CD8-positive, alpha-beta memory T cell (primary cell): ENCODE measurements at regions not wholly inside any gene's neighbourhood (a gene's known extent, or its start where the extent isn't known, plus 50 kb on each side); places are given as distances from the start of the nearest gene placed in this dataset.

Experiments
- CTCF ChIA-PET: fragments of 350-600 bp; sonication (Branson Sonifier 250); formaldehyde crosslinking; loops from one replicate; lab custom pipeline; 2021; ENCODE audit warnings: antibody characterized with exemption; lab: Charles Lee
- POLR2A ChIA-PET: fragments of 350-600 bp; sonication (Branson Sonifier 250); formaldehyde crosslinking; loops from one replicate; lab custom pipeline; 2021; ENCODE audit warnings: antibody characterized with exemption; lab: Charles Lee
- DNase-seq, 5 donors: peaks; one replicate each; pipeline versions ENCODE4 v3.0.0 to v3.0.0-alpha.2; 2020 to 2022; ENCODE audit warnings: mixed read lengths in 1 of 5
- H3K27ac ChIP-seq: one replicate; pipeline ENCODE4 v1.7.0; 2013; ENCODE audit warnings: low read depth, mild to moderate bottlenecking, low read length, moderate library complexity
- H3K27me3 ChIP-seq: 2 replicates; pipeline ENCODE4 v1.7.0; 2013; ENCODE audit warnings: low read length, mild to moderate bottlenecking; ENCODE audit not compliant: insufficient read depth, poor library complexity, severe bottlenecking
- H3K36me3 ChIP-seq: 2 replicates; pipeline ENCODE4 v1.7.0; 2013; ENCODE audit warnings: mild to moderate bottlenecking, low read length, moderate library complexity; ENCODE audit not compliant: insufficient read depth
- H3K4me1 ChIP-seq: 2 replicates; pipeline ENCODE4 v1.7.0; 2013; ENCODE audit warnings: mild to moderate bottlenecking, low read length, moderate library complexity; ENCODE audit not compliant: insufficient read depth
- H3K4me3 ChIP-seq: 2 replicates; pipeline ENCODE4 v1.7.0; 2013; ENCODE audit warnings: mild to moderate bottlenecking, low read length
- H3K9me3 ChIP-seq: 2 replicates; pipeline ENCODE4 v1.7.0; 2013; ENCODE audit warnings: mild to moderate bottlenecking, low read length
- H3K27ac Mint-ChIP-seq, 8 donors: one replicate each; pipeline ENCODE4 v1.8.0; 2020 to 2021; ENCODE audit warnings: mixed read lengths in 8 of 8, mild to moderate bottlenecking in 6 of 8, inconsistent platforms in 3 of 8, moderate library complexity in 3 of 8
- H3K27me3 Mint-ChIP-seq, 2 donors: one replicate each; pipeline ENCODE4 v1.8.0; 2020 to 2021; ENCODE audit warnings: mixed read lengths in 2 of 2, mild to moderate bottlenecking in 1 of 2, moderate library complexity in 1 of 2
- H3K36me3 Mint-ChIP-seq, 3 donors: one replicate each; pipeline ENCODE4 v1.8.0; 2020 to 2021; ENCODE audit warnings: mixed read lengths in 3 of 3, inconsistent platforms in 1 of 3, mild to moderate bottlenecking in 1 of 3
- H3K4me1 Mint-ChIP-seq, 3 donors: one replicate each; pipeline ENCODE4 v1.8.0; 2020 to 2021; ENCODE audit warnings: mixed read lengths in 3 of 3, inconsistent platforms in 1 of 3, mild to moderate bottlenecking in 1 of 3
- H3K4me3 Mint-ChIP-seq, 7 donors: one replicate each; pipeline ENCODE4 v1.8.0; 2020 to 2021; ENCODE audit warnings: mixed read lengths in 7 of 7, mild to moderate bottlenecking in 6 of 7, moderate library complexity in 4 of 7, inconsistent platforms in 2 of 7
- H3K9me3 Mint-ChIP-seq, 5 donors: one replicate each; pipeline ENCODE4 v1.8.0; 2020 to 2022; ENCODE audit warnings: mixed read lengths in 5 of 5, mild to moderate bottlenecking in 3 of 5, moderate library complexity in 2 of 5, inconsistent platforms in 1 of 5

GRCh38 chr4:63728480-63729177 lies 680.6 kb downstream of the TECRL start:
- CTCF ChIA-PET = no interaction called here
- H3K36me3 Mint-ChIP-seq = no peaks in the 10 kb centered on the region
- no peaks in the 10 kb centered on the region for H3K4me1 Mint-ChIP-seq
- no peak overlapping the region for H3K27ac Mint-ChIP-seq
- POLR2A ChIA-PET = no interaction called here
- Histone ChIP-seq H3K9me3 (no peaks in the 10 kb centered on the region), H3K4me3 (no peak overlapping the region), H3K27me3 (no peaks in the 10 kb centered on the region), H3K36me3 (no peaks in the 10 kb centered on the region), H3K4me1 (no peaks in the 10 kb centered on the region), H3K27ac (no peak overlapping the region)
- peaks cover 8 to 25% (median 14%) of the 10 kb centered on the region in 5 donors for H3K9me3 Mint-ChIP-seq
- H3K4me3 Mint-ChIP-seq = no peak overlapping the region
- no peak for DNase-seq
- H3K27me3 Mint-ChIP-seq = no peaks in the 10 kb centered on the region

GRCh38 chr4:63717384-63717783 lies 691.9 kb downstream of the TECRL start:
- CTCF ChIA-PET = no interaction called here
- no peaks in the 10 kb centered on the region for H3K36me3 Mint-ChIP-seq
- peaks cover 5 to 45% (median 13%) of the 10 kb centered on the region in 5 donors for H3K9me3 Mint-ChIP-seq
- no peak overlapping the region for H3K4me3 Mint-ChIP-seq
- no peaks in the 10 kb centered on the region for H3K27me3 Mint-ChIP-seq
- Histone ChIP-seq H3K27ac (no peak overlapping the region), H3K36me3 (no peaks in the 10 kb centered on the region), H3K4me3 (no peak overlapping the region), H3K9me3 (no peaks in the 10 kb centered on the region), H3K4me1 (no peaks in the 10 kb centered on the region), H3K27me3 (no peaks in the 10 kb centered on the region)
- H3K27ac Mint-ChIP-seq = no peak overlapping the region
- POLR2A ChIA-PET = no interaction called here
- H3K4me1 Mint-ChIP-seq = no peaks in the 10 kb centered on the region
- no peak for DNase-seq

- ChIA-PET POLR2A (no interaction called here), CTCF (no interaction called here)
- Histone ChIP-seq H3K36me3 (no peaks in the 10 kb centered on the region), H3K9me3 (no peaks in the 10 kb centered on the region), H3K4me3 (no peak overlapping the region), H3K27me3 (no peaks in the 10 kb centered on the region), H3K27ac (no peak overlapping the region), H3K4me1 (no peaks in the 10 kb centered on the region)
- no peak for DNase-seq
- H3K9me3 Mint-ChIP-seq = peaks cover 3 to 29% (median 12%) of the 10 kb centered on the region in 5 donors
- H3K4me3 Mint-ChIP-seq = no peak overlapping the region
- H3K27me3 Mint-ChIP-seq = no peaks in the 10 kb centered on the region
- H3K36me3 Mint-ChIP-seq = no peaks in the 10 kb centered on the region
- no peaks in the 10 kb centered on the region for H3K4me1 Mint-ChIP-seq
- no peak overlapping the region for H3K27ac Mint-ChIP-seq
These were observed 700.6 kb downstream of the TECRL start for GRCh38 chr4:63708661-63709060.

GRCh38 chr4:63700569-63700968 lies 708.7 kb downstream of the TECRL start:
- DNase-seq = no peak

GRCh38 chr4:63693321-63693720 lies 715.9 kb downstream of the TECRL start:
- Mint-ChIP-seq H3K27ac (no peak overlapping the region), H3K4me3 (no peak overlapping the region), H3K9me3 (peaks cover 12 to 46% (median 26%) of the 10 kb centered on the region in 5 donors), H3K36me3 (no peaks in the 10 kb centered on the region), H3K4me1 (no peaks in the 10 kb centered on the region), H3K27me3 (no peaks in the 10 kb centered on the region)
- H3K4me1 ChIP-seq = no peaks in the 10 kb centered on the region
- CTCF ChIA-PET = no interaction called here
- no peaks in the 10 kb centered on the region for H3K9me3 ChIP-seq
- DNase-seq = no peak
- H3K4me3 ChIP-seq = no peak overlapping the region
- no peaks in the 10 kb centered on the region for H3K27me3 ChIP-seq
- H3K27ac ChIP-seq = no peak overlapping the region
- POLR2A ChIA-PET = no interaction called here
- no peaks in the 10 kb centered on the region for H3K36me3 ChIP-seq

More at GRCh38 chr4:63700569-63700968, 708.7 kb downstream of the TECRL start:
- H3K9me3 Mint-ChIP-seq = peaks cover 0 to 17% (median 3%) of the 10 kb centered on the region in 5 donors
- H3K4me3 Mint-ChIP-seq = no peak overlapping the region
- H3K4me1 Mint-ChIP-seq = no peaks in the 10 kb centered on the region
- no peaks in the 10 kb centered on the region for H3K36me3 Mint-ChIP-seq
- H3K27ac Mint-ChIP-seq = no peak overlapping the region
- H3K9me3 ChIP-seq = no peaks in the 10 kb centered on the region
- ChIA-PET POLR2A (no interaction called here), CTCF (no interaction called here)
- H3K36me3 ChIP-seq = no peaks in the 10 kb centered on the region
- H3K4me3 ChIP-seq = no peak overlapping the region
- no peaks in the 10 kb centered on the region for H3K4me1 ChIP-seq
- H3K27ac ChIP-seq = no peak overlapping the region
- no peaks in the 10 kb centered on the region for H3K27me3 Mint-ChIP-seq
- no peaks in the 10 kb centered on the region for H3K27me3 ChIP-seq

GRCh38 chr4:63678358-63678931 lies 730.8 kb downstream of the TECRL start:
- Mint-ChIP-seq H3K4me3 (no peak overlapping the region), H3K27me3 (no peaks in the 10 kb centered on the region), H3K27ac (no peak overlapping the region), H3K36me3 (no peaks in the 10 kb centered on the region), H3K9me3 (peaks cover 0 to 21% (median 6%) of the 10 kb centered on the region in 5 donors), H3K4me1 (no peaks in the 10 kb centered on the region)
- ChIA-PET POLR2A (no interaction called here), CTCF (no interaction called here)
- Histone ChIP-seq H3K4me1 (no peaks in the 10 kb centered on the region), H3K27ac (no peak overlapping the region), H3K9me3 (no peaks in the 10 kb centered on the region), H3K36me3 (no peaks in the 10 kb centered on the region), H3K4me3 (no peak overlapping the region), H3K27me3 (no peaks in the 10 kb centered on the region)
- no peak for DNase-seq

DNA sequence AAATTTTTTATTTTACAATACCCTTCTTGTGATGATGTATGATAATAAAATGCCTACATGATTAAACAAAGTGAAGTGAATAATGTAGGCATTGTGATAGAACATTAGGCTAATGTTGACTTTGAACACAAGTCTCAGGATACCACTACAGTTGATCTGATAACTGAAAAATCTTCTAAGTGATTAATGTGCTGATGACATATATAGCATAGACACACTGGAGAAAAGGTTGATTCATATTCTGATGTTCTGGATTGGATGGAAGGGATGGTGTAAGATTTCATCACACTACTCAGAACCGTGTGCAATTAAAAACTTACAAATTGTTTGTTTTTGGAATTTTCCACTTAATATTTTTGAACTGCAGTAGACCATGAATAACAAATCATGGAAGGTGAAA lies 738.5 kb downstream of the TECRL start:
- DNase-seq = no peak
- Mint-ChIP-seq H3K9me3 (peaks cover 14 to 26% (median 16%) of the 10 kb centered on the region in 5 donors), H3K27me3 (no peaks in the 10 kb centered on the region), H3K4me1 (no peaks in the 10 kb centered on the region), H3K4me3 (no peak overlapping the region), H3K27ac (no peak overlapping the region), H3K36me3 (no peaks in the 10 kb centered on the region)
- Histone ChIP-seq H3K4me3 (no peak overlapping the region), H3K27me3 (no peaks in the 10 kb centered on the region), H3K36me3 (no peaks in the 10 kb centered on the region), H3K27ac (no peak overlapping the region), H3K9me3 (no peaks in the 10 kb centered on the region), H3K4me1 (no peaks in the 10 kb centered on the region)
- POLR2A ChIA-PET = no interaction called here
- CTCF ChIA-PET = no interaction called here

DNA sequence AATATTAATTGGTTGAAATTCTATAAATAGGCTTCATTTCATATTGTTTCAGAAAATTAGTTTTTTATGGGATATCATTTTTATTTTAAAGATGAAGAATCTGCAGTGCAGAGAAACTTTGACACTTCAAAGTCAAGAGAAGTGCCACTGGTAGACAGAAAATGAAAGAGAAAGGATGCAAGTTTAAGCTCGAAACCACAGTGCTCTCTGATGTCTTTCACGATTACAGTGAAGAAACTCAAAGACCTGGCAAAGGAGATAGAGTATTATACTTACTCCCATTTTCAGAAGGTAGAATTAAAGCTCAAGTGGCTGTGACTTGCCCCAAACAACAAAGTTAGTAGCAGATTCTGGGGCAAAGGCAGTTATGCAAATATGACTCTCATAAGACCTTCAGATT lies 745.4 kb downstream of the TECRL start:
- no peak for DNase-seq
- no peaks in the 10 kb centered on the region for H3K36me3 ChIP-seq
- H3K36me3 Mint-ChIP-seq = no peaks in the 10 kb centered on the region
- no peak overlapping the region for H3K27ac Mint-ChIP-seq
- peaks cover 5 to 46% (median 20%) of the 10 kb centered on the region in 5 donors for H3K9me3 Mint-ChIP-seq
- H3K4me3 ChIP-seq = no peak overlapping the region
- H3K9me3 ChIP-seq = no peaks in the 10 kb centered on the region
- H3K27me3 ChIP-seq = no peaks in the 10 kb centered on the region
- H3K27me3 Mint-ChIP-seq = no peaks in the 10 kb centered on the region
- H3K4me1 ChIP-seq = no peaks in the 10 kb centered on the region
- ChIA-PET CTCF (no interaction called here), POLR2A (no interaction called here)
- no peak overlapping the region for H3K4me3 Mint-ChIP-seq
- no peak overlapping the region for H3K27ac ChIP-seq
- H3K4me1 Mint-ChIP-seq = no peaks in the 10 kb centered on the region
